ENCODE measurements at regions not wholly inside any gene's neighbourhood (a gene's known extent, or its start where the extent isn't known, plus 50 kb on each side); places are given as distances from the start of the nearest gene placed in this dataset.

DNA sequence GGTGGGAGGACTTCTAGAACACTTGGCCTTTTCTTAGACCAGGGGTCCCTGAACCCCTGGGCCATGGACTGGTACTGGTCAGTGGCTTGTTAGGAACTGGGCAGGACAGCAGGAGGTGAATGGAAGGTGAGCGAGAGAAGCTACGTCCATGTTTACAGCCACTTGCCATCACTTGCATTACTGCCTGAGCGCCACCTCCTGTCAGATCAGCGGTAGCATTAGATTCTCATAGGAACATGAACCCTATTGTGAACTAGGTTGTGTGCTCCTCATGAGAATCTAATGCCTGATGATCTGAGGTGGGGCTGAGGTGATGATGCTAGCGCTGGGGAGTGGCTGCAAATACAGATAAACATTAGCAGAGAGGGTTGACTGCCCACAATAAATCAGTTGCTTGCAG, 100.9 kb upstream of the IGFBP7 start:
- no peaks in the 10 kb centered on the region for H3K36me3 ChIP-seq (ENCODE audit: insufficient read depth, low read length)
- H3K4me1 ChIP-seq (ENCODE audit: insufficient read depth, low read length), result no peaks in the 10 kb centered on the region
- no peak overlapping the region for H3K9ac ChIP-seq (ENCODE audit: low read length)
- H3K27ac ChIP-seq (ENCODE audit: low read depth, low read length), result no peak overlapping the region
- no peaks in the 10 kb centered on the region for H3K27me3 ChIP-seq (ENCODE audit: control insufficient read depth in 1 of 2, insufficient read depth in 2 of 2, low read length in 2 of 2)
- H3K9me3 ChIP-seq (ENCODE audit: low read length), result no peaks in the 10 kb centered on the region
- no peak overlapping the region for H3K4me3 ChIP-seq (ENCODE audit: low read depth in 1 of 2, low read length in 2 of 2)

DNA sequence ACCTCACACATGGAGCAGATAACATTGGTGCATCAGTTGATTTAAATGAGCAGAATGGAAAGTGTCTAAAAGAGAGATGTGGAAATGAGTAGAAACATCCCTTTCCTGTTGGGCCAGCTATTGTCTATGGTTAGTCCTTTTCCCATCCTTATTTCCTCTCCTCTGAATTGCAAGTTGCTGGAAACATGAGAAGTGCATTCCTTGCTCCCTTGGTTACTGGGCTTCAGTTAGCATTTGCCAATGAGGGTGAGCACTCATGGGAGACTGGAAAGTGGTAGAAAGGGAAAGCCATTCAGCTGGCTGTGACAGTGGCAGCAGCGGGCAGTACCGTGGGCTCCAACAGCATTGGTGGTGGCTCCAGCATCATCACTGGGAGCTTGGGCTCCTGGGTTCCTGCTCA, 96.0 kb upstream of the IGFBP7 start:
- Histone ChIP-seq H3K36me3 (ENCODE audit: insufficient read depth, low read length) (no peaks in the 10 kb centered on the region), H3K4me3 (ENCODE audit: low read depth in 1 of 2, low read length in 2 of 2) (no peak overlapping the region), H3K9me3 (ENCODE audit: low read length) (no peaks in the 10 kb centered on the region), H3K27me3 (ENCODE audit: control insufficient read depth in 1 of 2, insufficient read depth in 2 of 2, low read length in 2 of 2) (no peaks in the 10 kb centered on the region), H3K9ac (ENCODE audit: low read length) (no peak overlapping the region), H3K4me1 (ENCODE audit: insufficient read depth, low read length) (no peaks in the 10 kb centered on the region), H3K27ac (ENCODE audit: low read depth, low read length) (no peak overlapping the region)

DNA sequence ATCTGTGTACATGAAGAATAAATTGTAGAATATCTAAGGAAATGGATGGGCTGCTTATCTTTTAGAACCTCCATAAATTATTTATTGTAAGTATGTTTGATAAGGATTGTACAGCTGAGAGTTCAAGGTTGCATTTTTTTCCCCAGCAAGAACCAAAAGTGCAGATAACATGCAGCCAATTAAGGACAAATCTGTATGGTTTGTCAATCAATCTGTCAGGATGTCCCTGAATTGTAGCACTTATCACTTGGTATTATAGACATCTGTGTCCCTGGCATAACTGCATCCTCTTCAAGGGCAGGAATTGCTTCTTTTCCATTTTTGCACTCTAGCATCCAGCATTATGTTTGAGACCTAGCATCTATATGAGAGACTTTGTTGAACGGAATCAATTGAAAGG, 95.4 kb upstream of the IGFBP7 start:
- no peak overlapping the region for H3K9ac ChIP-seq (ENCODE audit: low read length)
- no peak overlapping the region for H3K27ac ChIP-seq (ENCODE audit: low read depth, low read length)
- H3K36me3 ChIP-seq (ENCODE audit: insufficient read depth, low read length), result no peaks in the 10 kb centered on the region
- no peaks in the 10 kb centered on the region for H3K4me1 ChIP-seq (ENCODE audit: insufficient read depth, low read length)
- no peak overlapping the region for H3K4me3 ChIP-seq (ENCODE audit: low read depth in 1 of 2, low read length in 2 of 2)
- no peaks in the 10 kb centered on the region for H3K27me3 ChIP-seq (ENCODE audit: control insufficient read depth in 1 of 2, insufficient read depth in 2 of 2, low read length in 2 of 2)
- H3K9me3 ChIP-seq (ENCODE audit: low read length), result no peaks in the 10 kb centered on the region

DNA sequence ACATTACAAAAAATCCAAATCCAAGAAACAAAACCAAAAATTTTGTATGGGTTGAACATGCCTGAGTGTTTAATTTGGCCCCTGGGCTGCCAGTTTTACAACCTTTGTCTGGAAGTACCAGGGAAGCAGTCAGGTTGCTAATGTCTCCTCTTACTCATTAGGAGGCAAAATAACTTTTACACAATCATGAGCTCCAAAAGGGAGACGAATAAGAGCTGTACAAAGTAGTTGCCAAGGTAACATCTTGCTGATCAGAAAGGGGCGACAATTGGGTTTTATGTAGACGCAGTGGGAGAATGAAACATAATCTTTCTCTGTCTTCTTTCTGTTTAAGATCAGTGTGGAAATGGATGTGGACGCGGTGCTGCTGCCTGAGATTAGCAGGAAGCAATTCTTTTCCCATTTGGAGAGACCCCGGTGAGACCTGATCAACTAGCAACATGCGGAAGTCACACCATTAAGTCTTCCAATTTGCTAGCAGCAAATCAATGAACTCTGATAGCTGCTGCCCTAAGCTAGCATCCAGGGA, 90.7 kb upstream of the IGFBP7 start:
- no peaks in the 10 kb centered on the region for H3K27me3 ChIP-seq (ENCODE audit: control insufficient read depth in 1 of 2, insufficient read depth in 2 of 2, low read length in 2 of 2)
- no peaks in the 10 kb centered on the region for H3K36me3 ChIP-seq (ENCODE audit: insufficient read depth, low read length)
- no peaks in the 10 kb centered on the region for H3K9me3 ChIP-seq (ENCODE audit: low read length)
- H3K4me3 ChIP-seq (ENCODE audit: low read depth in 1 of 2, low read length in 2 of 2), result no peak overlapping the region
- no peak overlapping the region for H3K27ac ChIP-seq (ENCODE audit: low read depth, low read length)
- no peak overlapping the region for H3K9ac ChIP-seq (ENCODE audit: low read length)
- no peaks in the 10 kb centered on the region for H3K4me1 ChIP-seq (ENCODE audit: insufficient read depth, low read length)

DNA sequence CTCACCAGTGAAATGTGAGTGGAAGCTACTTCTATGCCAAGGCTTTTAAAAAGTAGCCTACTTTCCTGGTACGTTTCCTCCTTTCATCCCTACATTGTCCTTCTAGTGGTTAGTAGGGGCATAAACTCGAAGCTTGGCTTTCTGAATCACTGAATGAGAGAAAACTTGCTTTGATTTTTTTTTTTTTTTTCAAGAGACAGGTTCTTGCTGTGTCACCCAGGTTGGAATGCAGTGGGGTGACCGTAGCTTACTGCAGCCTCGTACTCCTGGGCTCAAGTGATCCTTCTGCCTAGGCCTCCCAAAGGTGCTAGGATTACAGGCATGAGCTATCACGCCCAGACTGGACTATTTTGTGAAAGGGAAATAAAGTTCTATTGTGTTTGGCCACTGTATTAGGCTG, 89.1 kb upstream of the IGFBP7 start:
- Histone ChIP-seq H3K4me3 (ENCODE audit: low read depth in 1 of 2, low read length in 2 of 2) (no peak overlapping the region), H3K36me3 (ENCODE audit: insufficient read depth, low read length) (no peaks in the 10 kb centered on the region), H3K9ac (ENCODE audit: low read length) (no peak overlapping the region), H3K9me3 (ENCODE audit: low read length) (no peaks in the 10 kb centered on the region), H3K4me1 (ENCODE audit: insufficient read depth, low read length) (peaks cover under 1% of the 10 kb centered on the region), H3K27me3 (ENCODE audit: control insufficient read depth in 1 of 2, insufficient read depth in 2 of 2, low read length in 2 of 2) (no peaks in the 10 kb centered on the region), H3K27ac (ENCODE audit: low read depth, low read length) (no peak overlapping the region)

DNA sequence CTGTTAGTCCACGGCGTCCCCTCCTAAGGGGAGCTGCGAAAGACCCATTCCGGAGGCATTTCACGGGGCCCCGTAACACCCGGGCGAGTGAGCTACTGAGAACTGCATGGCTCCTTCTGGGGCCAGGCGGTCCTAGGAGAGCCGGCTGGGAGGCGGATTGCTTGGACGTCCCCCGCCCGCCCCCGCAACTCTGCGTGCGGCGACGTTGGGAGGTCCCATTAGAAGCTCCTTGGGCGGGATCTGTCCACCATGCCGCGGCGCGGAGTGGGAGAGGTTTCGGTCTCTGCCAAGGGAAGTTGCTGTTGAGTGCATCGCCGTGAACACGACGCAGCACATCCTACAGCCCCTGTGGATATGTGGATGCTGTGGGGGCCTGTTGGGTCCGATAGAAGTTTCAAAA, 85.4 kb upstream of the IGFBP7 start:
- no peaks in the 10 kb centered on the region for H3K27me3 ChIP-seq (ENCODE audit: control insufficient read depth in 1 of 2, insufficient read depth in 2 of 2, low read length in 2 of 2)
- no peak overlapping the region for H3K9ac ChIP-seq (ENCODE audit: low read length)
- H3K4me1 ChIP-seq (ENCODE audit: insufficient read depth, low read length), result peaks cover 35% of the 10 kb centered on the region
- no peak overlapping the region for H3K4me3 ChIP-seq (ENCODE audit: low read depth in 1 of 2, low read length in 2 of 2)
- no peaks in the 10 kb centered on the region for H3K36me3 ChIP-seq (ENCODE audit: insufficient read depth, low read length)
- H3K9me3 ChIP-seq (ENCODE audit: low read length), result no peaks in the 10 kb centered on the region
- no peak overlapping the region for H3K27ac ChIP-seq (ENCODE audit: low read depth, low read length)

DNA sequence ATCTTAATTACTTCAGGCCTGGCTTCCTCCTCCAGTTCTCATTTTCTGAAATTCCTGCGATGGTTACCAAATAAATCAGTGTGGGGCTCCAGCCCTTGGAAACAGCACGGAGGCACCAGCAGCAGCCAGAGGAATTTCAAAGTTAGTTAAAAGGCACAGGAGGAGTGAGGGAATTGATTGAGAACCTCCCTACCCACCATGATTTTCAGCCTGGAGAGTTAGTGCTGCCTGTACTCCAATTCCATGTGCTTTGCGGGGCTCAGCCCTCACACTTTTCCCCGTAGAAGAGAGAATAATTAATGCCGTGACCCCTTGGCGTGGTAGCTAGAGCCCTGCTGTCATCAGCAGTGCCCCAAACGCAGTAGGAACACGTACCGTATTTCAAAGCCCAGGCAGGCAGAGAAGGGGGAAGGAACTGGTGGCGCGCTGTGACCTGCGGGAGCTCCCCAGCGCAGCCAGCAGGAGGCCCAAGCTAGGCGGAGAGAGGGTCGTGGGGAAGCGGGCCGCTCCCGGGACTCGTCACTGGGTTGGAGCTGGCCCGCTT, 84.0 kb upstream of the IGFBP7 start:
- peak overlapping the region in 1 of 2 donors; percentile 9 for H3K4me3 ChIP-seq (ENCODE audit: low read depth in 1 of 2, low read length in 2 of 2)
- peak overlapping the region; percentile 22 for H3K9ac ChIP-seq (ENCODE audit: low read length)
- H3K36me3 ChIP-seq (ENCODE audit: insufficient read depth, low read length), result no peaks in the 10 kb centered on the region
- peak overlapping the region; percentile 42 for H3K27ac ChIP-seq (ENCODE audit: low read depth, low read length)
- no peaks in the 10 kb centered on the region for H3K9me3 ChIP-seq (ENCODE audit: low read length)
- peaks cover 42% of the 10 kb centered on the region for H3K4me1 ChIP-seq (ENCODE audit: insufficient read depth, low read length)
- H3K27me3 ChIP-seq (ENCODE audit: control insufficient read depth in 1 of 2, insufficient read depth in 2 of 2, low read length in 2 of 2), result no peaks in the 10 kb centered on the region

DNA sequence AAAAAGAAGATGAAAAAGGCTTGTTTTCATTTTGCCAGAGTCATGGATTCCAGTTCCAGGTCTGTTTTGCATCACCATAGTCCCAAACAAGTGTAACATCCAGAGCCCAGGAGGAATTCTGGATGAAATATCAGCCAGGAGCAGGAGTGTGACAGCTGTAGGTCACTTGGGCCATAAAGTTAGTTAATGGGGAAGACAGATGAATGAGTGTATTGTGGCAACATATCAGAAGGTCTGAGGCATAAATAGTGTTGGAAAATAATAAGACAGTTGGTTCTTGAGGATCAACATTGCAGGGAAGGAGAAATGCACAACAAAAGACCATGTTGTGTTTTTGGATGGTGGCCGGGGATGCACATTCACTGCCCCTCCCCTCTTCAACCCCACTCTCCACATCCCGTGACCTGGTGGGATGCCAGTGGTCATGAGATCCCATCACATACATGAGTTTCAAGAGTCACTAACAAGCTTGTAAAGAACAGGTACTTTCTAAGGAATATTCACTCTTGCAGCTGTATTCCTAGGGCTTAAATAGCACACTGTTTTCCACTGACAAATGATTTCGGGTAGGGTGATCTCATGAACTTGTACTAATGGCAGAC, 83.1 kb upstream of the IGFBP7 start:
- peak overlapping the region; percentile 42 for H3K27ac ChIP-seq (ENCODE audit: low read depth, low read length)
- peaks cover 42% of the 10 kb centered on the region for H3K4me1 ChIP-seq (ENCODE audit: insufficient read depth, low read length)
- H3K9me3 ChIP-seq (ENCODE audit: low read length), result no peaks in the 10 kb centered on the region
- no peaks in the 10 kb centered on the region for H3K27me3 ChIP-seq (ENCODE audit: control insufficient read depth in 1 of 2, insufficient read depth in 2 of 2, low read length in 2 of 2)
- no peak overlapping the region for H3K9ac ChIP-seq (ENCODE audit: low read length)
- H3K36me3 ChIP-seq (ENCODE audit: insufficient read depth, low read length), result no peaks in the 10 kb centered on the region
- H3K4me3 ChIP-seq (ENCODE audit: low read depth in 1 of 2, low read length in 2 of 2), result peak overlapping the region; percentile 9 to 41

DNA sequence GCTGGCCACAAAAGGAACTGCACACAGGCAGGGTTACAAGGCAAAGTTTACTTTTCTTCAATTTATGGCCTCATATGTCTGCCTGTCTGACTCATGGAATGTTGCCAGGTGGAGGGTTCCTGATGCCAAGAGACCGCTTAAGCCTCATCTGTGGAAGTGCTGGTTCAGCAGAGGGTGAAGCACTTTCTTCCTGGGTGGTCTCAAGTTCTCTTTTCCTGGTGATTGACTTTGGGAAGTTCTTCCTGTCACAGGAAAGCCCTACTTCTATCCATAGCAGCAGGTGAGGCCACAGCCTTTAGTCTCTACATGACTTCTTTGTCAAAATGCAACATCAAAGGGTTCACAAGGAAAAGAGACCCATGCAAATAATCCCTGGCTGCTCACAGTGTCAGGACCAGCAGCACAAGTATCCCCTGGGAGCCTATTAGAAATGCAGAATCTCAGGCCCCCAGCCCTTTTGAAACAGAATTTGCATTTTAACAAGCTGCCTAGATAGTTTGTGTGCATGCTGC, 81.4 kb upstream of the IGFBP7 start:
- no peaks in the 10 kb centered on the region for H3K9me3 ChIP-seq (ENCODE audit: low read length)
- no peak overlapping the region for H3K4me3 ChIP-seq (ENCODE audit: low read depth in 1 of 2, low read length in 2 of 2)
- no peaks in the 10 kb centered on the region for H3K27me3 ChIP-seq (ENCODE audit: control insufficient read depth in 1 of 2, insufficient read depth in 2 of 2, low read length in 2 of 2)
- H3K27ac ChIP-seq (ENCODE audit: low read depth, low read length), result no peak overlapping the region
- peaks cover 42% of the 10 kb centered on the region for H3K4me1 ChIP-seq (ENCODE audit: insufficient read depth, low read length)
- no peak overlapping the region for H3K9ac ChIP-seq (ENCODE audit: low read length)
- H3K36me3 ChIP-seq (ENCODE audit: insufficient read depth, low read length), result no peaks in the 10 kb centered on the region

DNA sequence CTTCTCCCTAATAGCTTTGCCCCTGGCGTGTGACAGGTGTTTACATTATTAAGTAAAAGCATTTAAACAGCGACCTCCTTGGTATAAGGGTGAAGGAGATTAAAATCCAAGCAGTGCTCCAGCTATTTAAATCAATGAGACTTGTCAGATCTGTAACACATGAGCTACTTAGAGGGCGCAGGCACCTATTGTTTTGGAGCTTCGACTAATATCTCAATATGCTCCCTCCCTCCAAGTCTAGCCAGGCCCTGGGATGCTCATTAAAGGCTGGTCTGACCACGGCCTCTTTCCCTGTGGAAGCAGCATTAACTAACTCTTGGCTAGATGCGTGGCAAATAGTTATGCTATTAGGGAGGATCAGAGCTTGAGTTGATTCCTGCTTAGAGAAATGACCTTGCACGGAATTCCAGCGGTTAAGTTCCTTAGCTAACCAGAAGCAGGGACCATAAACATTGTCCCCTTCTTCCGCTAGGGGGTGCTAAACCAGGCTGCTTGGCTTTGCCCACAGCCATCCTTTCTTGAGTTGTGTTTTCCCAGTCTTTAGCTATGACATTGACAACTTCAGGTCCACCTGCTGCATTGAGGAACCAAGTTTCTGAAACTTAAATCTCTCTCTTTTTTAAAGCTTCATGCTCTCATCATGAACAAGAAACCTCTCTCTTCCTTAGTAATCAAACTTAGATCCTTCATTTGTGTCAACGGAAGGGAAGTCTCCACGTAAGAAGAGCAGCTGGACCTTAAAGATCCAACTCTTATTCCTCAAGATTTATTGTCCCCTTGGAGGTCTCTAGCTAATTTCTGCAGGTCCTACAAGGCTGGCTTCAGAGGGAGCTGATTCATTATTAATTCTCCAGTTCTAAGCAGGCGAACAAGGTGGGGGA, 80.7 kb upstream of the IGFBP7 start:
- Histone ChIP-seq H3K27ac (ENCODE audit: low read depth, low read length) (no peak overlapping the region), H3K27me3 (ENCODE audit: control insufficient read depth in 1 of 2, insufficient read depth in 2 of 2, low read length in 2 of 2) (no peaks in the 10 kb centered on the region), H3K36me3 (ENCODE audit: insufficient read depth, low read length) (no peaks in the 10 kb centered on the region), H3K4me1 (ENCODE audit: insufficient read depth, low read length) (peaks cover 42% of the 10 kb centered on the region), H3K9ac (ENCODE audit: low read length) (no peak overlapping the region), H3K4me3 (ENCODE audit: low read depth in 1 of 2, low read length in 2 of 2) (no peak overlapping the region), H3K9me3 (ENCODE audit: low read length) (no peaks in the 10 kb centered on the region)

DNA sequence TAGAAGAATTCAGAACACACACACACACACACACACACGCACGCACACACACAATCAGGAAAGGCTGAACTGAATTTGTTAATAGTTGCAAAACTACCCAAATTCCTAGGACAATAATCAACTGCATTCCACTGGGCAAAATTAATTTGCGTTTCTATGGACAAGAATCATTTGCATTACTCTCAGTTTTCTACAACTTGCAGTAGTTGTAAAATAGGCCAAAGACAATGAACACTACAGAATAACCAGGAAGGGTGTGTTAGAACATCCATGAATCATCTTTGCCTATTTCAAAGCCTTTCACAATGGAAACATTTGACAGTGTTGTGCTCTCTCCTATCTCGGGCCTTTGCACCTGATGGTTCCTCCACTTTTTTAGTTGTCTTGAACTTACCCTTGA, 77.1 kb upstream of the IGFBP7 start:
- Histone ChIP-seq H3K4me3 (ENCODE audit: low read depth in 1 of 2, low read length in 2 of 2) (no peak overlapping the region), H3K4me1 (ENCODE audit: insufficient read depth, low read length) (peaks cover 23% of the 10 kb centered on the region), H3K9ac (ENCODE audit: low read length) (no peak overlapping the region), H3K9me3 (ENCODE audit: low read length) (no peaks in the 10 kb centered on the region), H3K27me3 (ENCODE audit: control insufficient read depth in 1 of 2, insufficient read depth in 2 of 2, low read length in 2 of 2) (no peaks in the 10 kb centered on the region), H3K27ac (ENCODE audit: low read depth, low read length) (no peak overlapping the region), H3K36me3 (ENCODE audit: insufficient read depth, low read length) (no peaks in the 10 kb centered on the region)

All from muscle layer of colon (tissue), 2 donors.